NAMALWA (cell line): ENCODE measurements at regions not wholly inside any gene's neighbourhood (a gene's known extent, or its start where the extent isn't known, plus 50 kb on each side); places are given as distances from the start of the nearest gene placed in this dataset.
"Not testable (repeated sequence)": the region's sequence is repeated elsewhere in the genome, so short reads cannot be mapped to it uniquely, and the experiment has no call there.

Experiments
- DNase-seq: peaks from one replicate; pipeline ENCODE4 v3.0.0-alpha.2; 2015; ENCODE audit warnings: low spot score

- DNase-seq, result not testable (repeated sequence)
Measured at GRCh38 chr20:25798174-25798993, 101.7 kb upstream of the ZNF337 start.

- not testable (repeated sequence) for DNase-seq
Measured at GRCh38 chr20:25797062-25797461, 100.4 kb upstream of the ZNF337 start.

- DNase-seq, result not testable (repeated sequence)
Measured at GRCh38 chr20:25777241-25777640, 80.6 kb upstream of the ZNF337 start.

- DNase-seq, result not testable (repeated sequence)
Measured at GRCh38 chr20:25774711-25775110, 78.1 kb upstream of the ZNF337 start.

GRCh38 chr20:25774203-25774602, 77.5 kb upstream of the ZNF337 start:
- DNase-seq, result not testable (repeated sequence)

- DNase-seq, result not testable (repeated sequence)
Measured at GRCh38 chr20:25772437-25772836, 75.8 kb upstream of the ZNF337 start.

- not testable (repeated sequence) for DNase-seq
Measured at GRCh38 chr20:25771818-25772217, 75.2 kb upstream of the ZNF337 start.

GRCh38 chr20:25761596-25761995, 64.9 kb upstream of the ZNF337 start:
- no peak for DNase-seq

- DNase-seq, result not testable (repeated sequence)
Measured at GRCh38 chr20:25761046-25761445, 64.4 kb upstream of the ZNF337 start.

GRCh38 chr20:25750765-25751696, 54.4 kb upstream of the ZNF337 start:
- DNase-seq, result peak; percentile 60

GRCh38 chr20:25750220-25750764, 53.6 kb upstream of the ZNF337 start:
- DNase-seq, result no peak

- DNase-seq, result no peak
Measured at GRCh38 chr20:25749649-25750048, 53.0 kb upstream of the ZNF337 start.
